CD4-positive, alpha-beta T cell treated with Interleukin-1 beta for 1 hour (primary cell): ENCODE measurements at regions not wholly inside any gene's neighbourhood (a gene's known extent, or its start where the extent isn't known, plus 50 kb on each side); places are given as distances from the start of the nearest gene placed in this dataset.

Source experiments
- DNase-seq, 2 donors: peaks; one replicate each; pipeline ENCODE4 v3.0.0-alpha.2; 2020 to 2022

DNA sequence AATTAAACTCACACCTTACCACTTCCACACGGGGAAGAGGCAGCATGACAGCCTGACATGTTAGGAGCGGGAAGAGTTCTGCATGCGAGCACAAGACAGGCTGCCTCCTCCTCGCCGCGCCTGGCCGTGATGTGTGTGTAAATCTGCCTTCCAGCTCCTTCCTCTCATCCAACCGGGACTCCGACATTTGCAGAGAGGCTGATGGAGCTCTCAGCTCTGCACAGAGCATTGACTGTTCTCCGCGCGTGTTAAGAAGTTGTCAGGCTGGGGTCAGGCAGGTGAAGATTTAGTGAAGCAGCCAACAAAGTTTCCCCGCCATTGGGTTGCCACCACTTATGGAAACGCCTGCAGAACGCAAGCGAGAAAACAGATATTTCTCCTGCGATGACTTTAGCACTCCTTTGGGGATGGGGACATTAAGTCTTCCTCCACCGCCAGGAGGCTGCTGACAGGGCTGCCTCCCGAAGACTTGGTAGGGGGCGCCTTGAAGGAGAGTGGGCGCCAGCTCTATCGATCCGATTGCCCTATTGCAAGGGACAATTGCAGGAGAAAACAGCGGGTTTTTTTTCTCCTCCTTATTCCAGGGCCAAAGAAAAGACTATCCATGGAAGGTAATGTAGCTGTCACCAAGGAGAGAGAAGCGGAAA is 213.9 kb upstream of the TSHZ3 start:
- DNase-seq, result no peak

DNA sequence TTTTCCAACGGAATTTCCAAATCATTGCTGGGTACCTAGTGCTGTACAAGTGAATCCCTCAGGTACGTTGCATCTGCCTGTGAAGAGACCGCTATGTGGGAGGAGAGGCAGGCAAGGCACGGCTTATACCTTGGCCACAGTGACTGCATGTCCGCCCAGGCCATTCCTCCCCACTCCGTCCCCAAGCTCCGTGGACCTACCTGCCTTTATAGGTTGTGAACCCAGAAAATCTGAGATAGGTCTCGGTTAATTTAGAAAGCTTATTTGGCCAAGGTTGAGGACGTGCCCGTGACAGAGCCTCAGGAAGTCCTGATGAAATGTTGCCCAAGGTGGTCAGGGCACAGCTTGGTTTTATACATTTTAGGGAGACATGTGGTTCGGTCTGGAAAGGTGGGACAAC is 218.5 kb upstream of the TSHZ3 start:
- no peak for DNase-seq

DNA sequence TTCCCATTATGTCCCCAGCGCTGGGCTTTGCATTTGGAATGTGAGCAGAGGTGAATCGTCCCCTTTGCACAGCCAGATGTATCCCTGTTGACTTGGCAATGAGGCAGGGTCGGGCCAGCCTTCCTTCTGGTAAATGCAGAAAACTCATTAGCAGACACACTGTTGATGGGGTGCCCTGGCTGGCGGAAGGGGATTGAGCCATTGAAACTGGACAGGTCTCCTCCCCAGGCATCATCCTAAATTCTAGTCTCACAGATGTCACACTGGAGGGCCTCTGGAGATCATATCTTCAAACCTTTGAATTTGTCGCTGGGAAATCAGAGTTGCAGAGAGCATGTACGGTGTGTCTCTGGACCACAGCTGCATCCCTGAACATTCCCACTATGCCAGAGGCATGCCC is 219.5 kb upstream of the TSHZ3 start:
- no peak for DNase-seq

DNA sequence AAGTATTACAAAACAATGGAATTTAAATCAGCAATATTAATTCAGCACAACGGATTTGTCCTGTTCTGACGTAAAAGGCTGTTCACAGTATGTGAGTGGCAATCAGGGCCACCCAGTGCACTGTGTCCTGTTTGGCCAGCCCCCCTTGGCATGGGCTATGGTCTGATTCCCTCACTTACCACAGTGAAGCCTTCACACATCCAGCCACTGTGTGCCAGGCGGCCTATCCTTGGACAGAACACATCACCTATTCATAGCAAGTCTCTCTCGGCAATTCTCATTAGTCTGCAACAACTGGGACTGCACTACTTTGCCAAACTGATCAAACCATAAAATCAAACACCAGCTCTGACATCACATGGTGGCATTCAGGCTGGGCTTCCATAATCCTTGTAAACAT is 221.5 kb upstream of the TSHZ3 start:
- DNase-seq, result no peak

DNA sequence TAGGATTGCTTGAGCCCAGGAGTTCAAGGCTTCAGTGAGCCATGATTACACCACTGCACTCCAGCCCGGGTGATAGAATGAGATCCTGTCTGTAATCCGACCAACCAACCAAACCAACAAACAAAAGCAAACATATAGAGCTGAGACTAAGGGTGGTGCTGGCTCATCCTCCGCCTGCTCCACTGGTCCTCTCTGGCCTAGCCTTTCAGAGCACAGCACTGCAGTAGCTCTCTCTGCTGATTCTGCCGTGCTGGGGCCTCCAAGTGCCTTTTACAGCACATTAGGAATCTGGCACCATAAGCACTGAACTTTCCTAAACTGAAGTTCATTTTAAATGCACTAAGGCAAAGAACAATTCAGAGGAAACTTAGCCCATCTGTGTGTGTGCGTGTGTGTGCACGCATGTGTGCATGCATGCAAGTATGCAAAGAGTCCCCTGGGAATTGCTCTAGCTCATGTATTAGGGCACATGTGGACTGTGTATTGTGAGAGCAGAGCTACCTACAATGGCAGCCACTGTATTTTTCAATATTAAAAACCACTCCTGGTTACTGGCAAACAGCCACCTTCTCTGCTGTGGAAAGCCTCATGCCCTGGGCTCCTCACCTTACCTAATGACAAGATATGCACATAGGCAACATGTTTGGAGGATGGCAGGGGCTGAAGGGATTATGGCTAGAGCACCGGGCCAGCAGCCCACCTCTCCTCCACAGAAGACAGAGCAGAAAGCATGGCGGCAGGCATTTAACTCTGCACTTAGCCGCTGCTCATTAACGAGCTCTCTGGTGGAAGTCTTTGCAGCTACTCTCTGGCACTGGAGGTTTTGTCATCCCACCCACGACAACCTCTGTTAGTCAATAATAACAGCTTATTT is 223.1 kb upstream of the TSHZ3 start:
- no peak for DNase-seq

DNA sequence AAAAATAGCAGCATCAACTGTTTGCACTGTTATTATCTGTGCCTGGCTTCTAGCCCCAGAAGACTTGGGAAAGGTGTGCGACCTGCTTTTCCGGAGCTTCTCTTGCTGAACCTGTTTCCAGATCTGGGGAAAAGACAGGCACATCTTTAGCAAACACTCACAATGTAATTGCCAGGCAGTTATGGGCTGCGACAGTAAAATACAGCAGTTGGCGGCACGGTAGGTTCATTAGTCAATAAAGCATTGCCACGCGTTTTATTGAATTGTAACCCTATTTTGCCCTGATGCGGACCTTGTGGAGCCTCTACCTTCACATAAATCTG is 223.7 kb upstream of the TSHZ3 start:
- no peak for DNase-seq

DNA sequence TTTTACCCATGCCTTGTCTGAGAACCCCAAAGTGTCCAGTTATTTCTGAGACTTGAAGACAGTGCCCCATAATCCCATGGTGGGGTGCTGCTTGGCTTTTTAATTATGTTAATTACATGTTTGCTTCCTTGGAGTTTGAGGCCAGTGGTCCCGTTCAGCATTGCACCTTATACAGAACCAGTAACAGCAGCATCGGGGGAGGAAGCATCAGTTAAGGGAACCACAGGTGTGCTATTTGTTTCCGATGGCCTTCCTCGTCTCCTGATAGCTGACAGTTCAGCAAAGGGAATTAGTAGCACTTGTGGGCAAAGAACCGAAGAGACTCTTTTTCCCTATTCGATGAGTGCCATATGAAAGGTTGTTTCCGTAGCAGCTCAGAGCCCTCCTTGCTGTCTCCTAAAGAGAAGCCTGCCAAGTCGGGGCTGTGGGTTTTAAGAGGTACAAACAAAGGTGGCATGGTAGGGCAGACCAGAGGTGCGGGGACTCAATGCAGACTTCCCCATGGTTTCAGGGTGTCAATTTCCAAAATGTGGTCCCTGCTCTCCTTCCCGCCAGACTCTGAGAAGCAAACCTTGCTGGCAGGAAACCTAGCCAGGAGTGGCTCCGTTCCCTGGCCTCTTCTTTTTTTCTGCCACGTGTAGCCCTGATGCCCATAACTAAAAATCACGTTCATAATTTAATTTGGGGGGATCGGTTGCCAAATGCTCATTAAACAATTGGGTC is 225.2 kb upstream of the TSHZ3 start:
- DNase-seq, result no peak

DNA sequence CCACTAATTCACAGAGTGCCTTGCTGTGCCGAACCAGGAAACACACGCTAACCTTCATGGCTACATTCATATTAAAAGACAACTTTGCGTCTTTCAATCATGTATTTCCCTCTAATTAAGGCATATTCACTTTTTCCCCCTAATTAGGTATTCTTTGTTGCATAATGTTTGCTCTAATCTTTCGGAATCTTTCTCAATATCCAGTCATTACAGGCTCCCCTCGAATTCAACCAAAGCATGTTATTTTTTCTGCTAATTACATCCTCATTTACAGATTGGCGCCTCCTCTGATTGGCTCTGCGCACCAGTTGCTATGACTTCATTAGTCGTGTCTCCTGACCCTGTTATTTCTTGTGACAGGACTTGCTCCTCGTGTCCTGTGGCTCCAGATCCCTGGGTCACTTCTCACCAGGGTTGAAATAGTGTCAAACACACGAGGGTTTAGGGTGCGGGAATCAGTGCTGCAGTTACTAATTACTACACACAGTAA is 226.7 kb upstream of the TSHZ3 start:
- no peak for DNase-seq

DNA sequence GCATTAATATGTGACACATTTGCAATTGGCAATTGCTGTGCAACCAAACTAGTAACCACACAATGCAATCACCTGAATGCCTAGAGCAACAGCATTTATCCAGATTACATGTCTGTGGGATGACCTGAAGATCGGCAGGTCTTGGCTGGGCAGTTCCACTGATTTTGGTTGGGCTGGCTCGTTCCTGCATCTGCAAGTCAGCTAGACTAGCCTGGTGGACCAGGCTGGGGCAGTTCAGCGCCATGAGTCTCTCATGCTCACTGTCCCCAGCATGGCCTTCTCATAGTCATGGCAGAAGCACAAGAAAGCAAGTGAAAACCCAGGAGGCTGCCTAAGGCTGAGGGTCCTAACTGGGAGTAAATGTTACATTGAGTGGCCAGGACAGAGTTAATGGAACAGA is 229.1 kb upstream of the TSHZ3 start:
- DNase-seq, result no peak

DNA sequence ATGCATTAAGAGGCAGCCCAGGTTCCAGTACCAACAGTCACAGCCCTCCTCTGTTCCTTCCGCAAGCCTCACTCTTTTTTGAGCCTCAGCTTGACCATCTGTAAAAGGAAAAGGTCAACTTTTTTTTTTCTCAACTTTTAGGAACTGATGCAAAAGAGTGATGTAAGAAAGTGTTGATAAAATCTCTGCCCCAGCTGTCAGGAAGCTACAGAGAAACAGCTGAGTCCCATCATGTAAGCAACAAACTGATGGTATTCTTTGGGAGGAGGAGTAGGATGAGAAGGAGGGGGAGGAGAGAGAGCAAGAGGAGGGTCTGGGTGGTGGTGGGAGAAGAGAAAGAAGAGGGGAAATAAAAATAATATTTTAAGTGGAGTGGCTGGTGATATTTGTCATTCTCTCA is 233.9 kb upstream of the TSHZ3 start:
- no peak for DNase-seq

DNA sequence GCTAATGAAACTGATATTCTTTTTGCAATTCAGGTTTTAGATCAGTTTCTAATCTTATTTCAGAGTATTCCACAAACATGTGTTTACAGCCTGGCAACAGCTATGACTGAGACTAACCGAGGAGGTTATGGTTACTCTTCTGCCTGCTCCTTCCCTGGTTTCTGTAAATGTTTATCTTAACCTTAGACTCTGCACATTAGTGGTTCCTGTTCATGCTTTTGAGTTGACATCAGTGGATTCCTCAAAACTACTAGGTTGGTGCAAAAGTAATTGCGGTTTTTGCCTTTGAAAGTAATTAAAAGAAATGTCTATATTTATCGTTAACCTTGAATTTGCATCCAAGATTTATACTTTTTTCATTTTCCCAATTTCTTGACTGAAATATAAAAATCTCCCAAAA is 237.0 kb upstream of the TSHZ3 start:
- DNase-seq, result no peak

DNA sequence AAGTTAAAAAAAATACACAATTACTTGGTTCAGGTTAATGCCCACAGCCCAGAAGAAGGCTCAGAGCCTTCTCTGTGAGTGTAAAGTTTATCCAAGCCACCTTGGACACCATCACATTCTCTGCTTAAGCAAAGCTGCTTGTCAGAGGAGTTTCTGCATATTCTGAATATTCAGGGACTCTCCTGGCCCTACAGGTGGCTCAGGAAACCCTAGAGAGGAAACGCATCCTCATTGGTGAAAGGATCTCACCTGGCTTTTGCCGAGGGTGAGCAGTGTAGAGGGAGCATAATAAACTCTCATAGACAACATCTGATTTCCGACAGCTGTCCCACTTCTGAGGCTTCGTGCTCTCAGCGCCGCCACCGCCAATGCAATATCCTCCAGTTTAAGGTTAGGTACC is 239.9 kb upstream of the TSHZ3 start:
- DNase-seq, result no peak

DNA sequence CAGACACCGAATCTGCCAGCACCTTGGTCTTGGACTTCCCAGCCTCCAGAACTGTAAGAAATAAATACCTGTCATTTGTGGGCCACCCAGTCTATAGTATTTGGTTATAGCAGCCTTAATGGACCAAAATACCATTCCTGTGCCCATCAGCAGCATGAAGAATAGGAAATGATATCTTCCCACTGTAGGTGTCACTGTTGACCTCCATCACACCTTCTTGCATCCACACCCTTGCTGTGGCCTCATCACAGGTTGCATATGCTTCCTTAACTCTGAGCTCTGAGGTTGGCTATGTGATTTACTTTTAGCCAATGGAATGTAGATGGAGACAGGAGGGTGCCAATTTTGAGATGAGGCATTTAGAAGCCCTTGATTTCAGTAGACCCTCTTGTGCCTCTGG is 242.0 kb upstream of the TSHZ3 start:
- DNase-seq, result no peak

DNA sequence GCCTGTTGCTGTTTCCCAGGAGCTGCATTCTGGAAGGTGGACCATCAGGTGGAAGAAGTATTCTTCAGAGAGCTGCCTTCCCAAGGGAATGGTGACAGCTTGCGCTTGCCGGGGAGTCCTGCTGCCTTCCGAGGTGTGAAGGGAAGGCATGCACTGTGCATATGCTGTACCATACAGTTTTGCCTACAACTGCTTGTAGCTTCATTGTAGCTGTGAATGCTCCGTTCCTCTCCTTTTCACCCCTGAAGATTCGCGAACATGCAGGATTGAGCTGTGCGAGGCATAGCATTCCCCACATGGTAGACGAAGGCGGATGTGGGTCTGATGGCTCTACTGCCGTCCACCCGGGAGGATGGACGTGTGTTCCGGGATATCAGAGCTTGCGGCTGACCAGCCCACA is 243.2 kb upstream of the TSHZ3 start:
- DNase-seq, result no peak

DNA sequence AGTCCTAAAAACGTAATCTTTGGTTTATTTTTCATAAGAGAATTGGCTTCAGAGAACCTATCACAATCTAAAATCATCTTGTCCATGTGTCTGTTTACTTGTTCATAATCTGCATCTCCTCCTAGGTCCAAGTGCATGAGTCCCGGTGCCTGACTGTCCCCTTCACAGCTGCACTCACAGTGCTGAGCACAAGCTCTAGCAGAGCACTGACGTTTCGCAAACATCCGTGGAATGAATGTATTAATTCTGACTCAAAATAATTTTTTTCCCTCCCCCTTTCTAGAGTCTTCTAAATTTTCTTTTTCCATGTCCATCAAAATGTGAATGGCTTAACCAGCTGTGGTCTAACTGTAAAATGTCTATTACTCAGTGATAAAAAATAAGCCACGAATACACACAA is 245.5 kb upstream of the TSHZ3 start:
- DNase-seq, result no peak

DNA sequence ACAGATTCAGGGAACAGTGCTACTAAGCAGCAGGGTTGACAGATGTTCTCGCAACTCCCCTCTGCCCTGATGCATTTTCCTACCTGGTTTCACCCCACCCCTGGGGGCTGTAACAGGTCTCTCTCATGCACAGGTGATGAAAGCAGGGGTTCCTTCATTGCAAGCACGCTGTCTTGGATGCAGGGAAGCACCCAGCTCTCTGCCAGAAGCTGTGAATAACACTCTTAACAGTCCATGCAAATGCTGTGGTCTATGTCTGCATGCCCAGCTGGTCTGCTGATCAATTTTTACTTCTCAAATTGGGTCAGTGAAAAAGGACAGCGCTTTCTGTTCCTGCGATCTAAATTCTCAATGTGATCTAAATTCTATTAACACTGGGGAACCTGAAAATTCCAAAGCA is 246.3 kb upstream of the TSHZ3 start:
- no peak for DNase-seq

DNA sequence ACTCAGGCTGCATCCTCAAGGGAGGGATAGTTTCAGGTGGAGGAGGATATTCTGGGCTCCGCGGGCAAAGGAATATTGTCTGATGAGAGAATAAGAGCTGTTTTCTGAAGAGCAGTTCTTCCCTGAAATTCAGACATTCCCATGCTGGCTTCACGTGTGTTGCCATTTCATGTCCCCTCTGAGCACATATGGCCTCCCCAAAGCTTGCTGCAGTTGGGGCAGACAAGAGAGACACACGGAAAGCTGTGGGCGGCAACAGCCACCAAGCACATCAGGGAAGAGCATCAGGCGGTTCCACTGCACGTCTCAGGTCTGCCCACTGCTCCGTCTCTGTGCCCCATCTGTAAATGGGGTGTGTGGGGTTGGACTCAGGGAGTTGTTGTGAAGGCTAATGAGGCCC is 247.5 kb upstream of the TSHZ3 start:
- DNase-seq, result no peak

DNA sequence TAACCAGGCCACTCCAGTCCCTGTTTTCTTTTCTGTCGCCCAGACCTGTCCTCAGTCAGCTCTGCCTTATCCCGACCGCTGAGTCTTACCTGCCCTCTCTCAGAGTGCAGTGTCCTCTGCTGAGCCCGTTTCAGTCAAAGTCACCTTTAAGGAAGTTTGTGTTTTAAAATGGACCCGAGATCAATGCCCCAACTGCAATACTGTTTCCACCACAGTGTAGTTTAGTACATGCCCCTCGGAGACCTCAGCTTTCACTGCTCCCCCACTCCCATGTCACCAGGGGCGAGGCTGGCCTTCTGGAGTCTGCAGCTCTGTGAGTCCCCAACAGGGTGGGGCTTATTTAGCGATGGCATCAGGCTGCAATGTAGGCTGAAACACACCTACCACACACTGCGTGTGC is 248.4 kb upstream of the TSHZ3 start:
- no peak for DNase-seq

DNA sequence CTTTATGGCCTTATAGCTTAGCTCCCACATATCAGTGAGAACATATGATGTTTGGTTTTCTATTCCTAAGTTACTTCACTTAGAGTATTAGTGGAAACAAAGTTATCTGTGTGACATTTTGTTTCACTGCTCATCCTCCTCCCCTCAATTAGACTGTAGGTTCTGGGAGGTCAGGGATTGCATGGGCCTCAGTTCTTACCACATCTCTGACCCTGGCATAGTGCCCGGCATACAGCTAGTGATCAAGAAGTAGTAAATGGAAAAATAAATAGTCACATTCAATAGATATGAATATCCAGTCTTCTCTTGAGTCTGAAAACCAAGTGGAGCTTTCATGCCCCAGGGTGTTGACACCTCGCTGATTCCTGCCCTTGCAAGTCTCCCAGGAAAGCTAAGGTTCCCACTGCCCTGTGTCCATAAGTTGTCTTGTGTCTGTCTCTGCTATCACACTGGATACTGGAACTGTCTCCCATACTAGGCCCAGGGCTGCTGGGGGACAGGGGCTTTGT is 249.5 kb upstream of the TSHZ3 start:
- no peak for DNase-seq

DNA sequence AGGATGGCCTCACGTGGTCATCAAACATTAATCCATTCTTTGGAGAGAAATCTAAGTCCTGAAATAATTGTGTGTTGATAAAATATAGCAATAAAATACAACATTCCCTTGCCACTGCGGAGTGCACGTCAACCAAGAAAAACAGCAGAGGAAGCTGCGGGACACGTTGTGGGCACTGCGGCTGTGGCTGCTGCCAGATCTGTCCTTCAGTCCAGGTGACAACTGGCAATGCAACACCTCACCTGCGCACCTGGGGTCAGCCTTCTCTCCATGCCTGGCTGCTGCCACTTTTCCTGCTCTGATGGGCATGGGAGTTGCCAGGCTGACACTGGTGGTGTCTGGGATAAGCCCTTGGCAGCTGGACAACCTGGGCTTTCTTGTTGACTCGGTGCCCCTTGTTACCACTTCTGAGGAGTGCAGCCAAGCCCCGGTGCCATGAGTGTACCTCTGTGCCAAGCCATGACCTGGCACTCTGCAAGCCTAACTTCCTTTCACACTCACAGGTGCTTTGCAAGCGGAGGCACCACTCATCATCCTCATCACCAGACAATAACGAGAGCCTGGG is 251.6 kb upstream of the TSHZ3 start:
- no peak for DNase-seq

DNA sequence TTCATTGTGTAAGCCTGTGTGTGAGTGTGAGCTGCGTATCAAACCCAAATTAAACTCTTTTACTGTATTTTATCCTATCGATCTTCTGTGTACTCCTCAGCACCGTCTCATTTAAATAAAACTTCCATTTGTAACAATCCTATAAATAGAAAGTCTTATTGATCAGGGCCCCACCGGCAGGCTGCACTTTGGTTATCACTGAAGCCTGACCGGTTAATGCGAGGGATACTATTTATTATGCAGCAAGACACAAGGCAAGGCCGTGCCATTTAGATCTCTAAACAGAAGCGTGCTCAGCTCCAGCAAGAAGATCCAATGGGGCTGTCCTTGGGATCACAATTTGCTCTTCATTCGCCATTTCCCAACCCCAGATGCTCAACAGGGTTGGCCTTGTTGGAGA is 252.6 kb upstream of the TSHZ3 start:
- no peak for DNase-seq

DNA sequence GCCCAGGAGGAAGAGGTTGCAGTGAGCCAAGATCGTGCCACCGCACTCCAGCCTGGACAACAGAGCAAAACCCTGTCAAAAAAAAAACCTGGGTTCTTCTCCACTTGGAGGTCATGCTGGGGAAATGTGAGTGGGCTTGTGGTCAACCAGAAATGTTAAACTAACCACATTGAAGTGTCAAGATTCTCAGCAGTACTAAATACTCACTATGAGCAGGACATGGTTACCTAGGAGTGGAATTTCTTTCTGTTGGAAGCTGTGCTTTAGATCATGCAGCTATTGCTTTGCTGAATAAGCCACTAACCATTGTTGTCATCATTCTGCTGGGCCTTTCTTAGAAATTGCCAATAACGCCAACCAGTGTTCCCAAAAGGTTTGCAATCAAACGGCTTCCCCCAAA is 253.3 kb upstream of the TSHZ3 start:
- no peak for DNase-seq

DNA sequence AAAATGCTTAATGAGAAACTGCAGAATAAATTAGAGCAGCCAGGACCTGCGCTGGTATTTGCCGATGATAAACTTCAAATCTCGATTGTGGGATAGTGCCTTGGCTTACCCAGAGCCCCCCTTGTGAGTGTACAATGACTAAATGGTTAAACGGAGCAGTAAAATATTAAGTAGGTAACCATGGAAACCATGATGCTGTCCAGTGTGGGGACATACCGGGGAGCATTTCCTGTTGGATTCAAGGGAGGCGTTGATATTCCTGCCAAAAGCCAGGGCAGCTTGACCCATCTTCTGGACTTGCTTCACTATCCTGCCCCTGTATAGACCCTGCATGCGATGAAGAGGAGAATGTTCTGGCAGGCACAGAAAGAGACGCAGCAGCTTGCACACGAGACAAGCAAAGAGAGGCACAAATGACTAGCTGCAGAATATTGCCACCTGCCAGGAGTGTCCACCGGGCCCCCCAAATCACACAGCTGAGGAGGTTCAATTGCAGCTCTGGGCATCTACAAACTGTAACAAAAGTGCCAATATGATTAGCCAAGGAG is 255.3 kb upstream of the TSHZ3 start:
- DNase-seq, result no peak
